WERI-Rb-1 (cell line): ENCODE measurements at regions not wholly inside any gene's neighbourhood (a gene's known extent, or its start where the extent isn't known, plus 50 kb on each side); places are given as distances from the start of the nearest gene placed in this dataset.

Experiments used
- DNase-seq: peaks from one replicate; pipeline ENCODE4 v3.0.0-alpha.2; 2020
- H3K27ac ChIP-seq: fragments of 250-450 bp; sonication (Bioruptor Pico); 2 replicates; pipeline ENCODE4 v1.5.1; 2020; ENCODE audit warnings: mild to moderate bottlenecking, moderate library complexity
- H3K27me3 ChIP-seq: fragments of 250-450 bp; sonication (Bioruptor Pico); 2 replicates; pipeline ENCODE4 v1.5.1; 2021; ENCODE audit warnings: mild to moderate bottlenecking, low read depth, moderate library complexity; ENCODE audit not compliant: insufficient read depth, severe bottlenecking
- H3K36me3 ChIP-seq: fragments of 250-450 bp; sonication (Bioruptor Pico); 2 replicates; pipeline ENCODE4 v1.5.1; 2020; ENCODE audit warnings: mild to moderate bottlenecking, moderate library complexity
- H3K4me3 ChIP-seq: 2 replicates; pipeline ENCODE4 v1.5.1; 2011; ENCODE audit warnings: low read depth, mild to moderate bottlenecking, control low read depth, low read length
- H3K9me3 ChIP-seq: fragments of 250-450 bp; sonication (Bioruptor Pico); 2 replicates; pipeline ENCODE4 v1.5.1; 2021; ENCODE audit warnings: mild to moderate bottlenecking, moderate library complexity; ENCODE audit not compliant: severe bottlenecking
- CTCF ChIP-seq: IDR thresholded peaks from 2 replicates; pipeline ENCODE4 v1.5.1; 2011; ENCODE audit warnings: low read depth, mild to moderate bottlenecking, control low read depth, inconsistent platforms, low read length

GRCh38 chr4:59195839-59196238 lies 2004.3 kb upstream of the ADGRL3 start:
- Histone ChIP-seq H3K27ac (no peak overlapping the region), H3K9me3 (no peaks in the 10 kb centered on the region), H3K4me3 (no peak overlapping the region), H3K27me3 (no peaks in the 10 kb centered on the region), H3K36me3 (no peaks in the 10 kb centered on the region)
- no peak for DNase-seq
- no peak for TF ChIP-seq CTCF

- Histone ChIP-seq H3K27ac (no peak overlapping the region), H3K27me3 (no peaks in the 10 kb centered on the region), H3K36me3 (no peaks in the 10 kb centered on the region), H3K4me3 (no peak overlapping the region), H3K9me3 (no peaks in the 10 kb centered on the region)
- no peak for TF ChIP-seq CTCF
- no peak for DNase-seq
These were observed 1999.1 kb upstream of the ADGRL3 start for GRCh38 chr4:59200992-59201391.

GRCh38 chr4:59217910-59218631 lies 1982.1 kb upstream of the ADGRL3 start:
- Histone ChIP-seq H3K9me3 (no peaks in the 10 kb centered on the region), H3K4me3 (no peak overlapping the region), H3K36me3 (no peaks in the 10 kb centered on the region), H3K27ac (no peak overlapping the region), H3K27me3 (no peaks in the 10 kb centered on the region)
- TF ChIP-seq CTCF: no peak
- no peak for DNase-seq

- H3K27ac ChIP-seq: no peak overlapping the region
- no peaks in the 10 kb centered on the region for H3K36me3 ChIP-seq
- H3K4me3 ChIP-seq: no peak overlapping the region
- H3K27me3 ChIP-seq: no peaks in the 10 kb centered on the region
- TF ChIP-seq CTCF: no peak
- no peak for DNase-seq
- H3K9me3 ChIP-seq: no peaks in the 10 kb centered on the region
These were observed 1977.9 kb upstream of the ADGRL3 start for GRCh38 chr4:59222221-59222620.

GRCh38 chr4:59223292-59223941 lies 1976.7 kb upstream of the ADGRL3 start:
- TF ChIP-seq CTCF: no peak
- H3K27ac ChIP-seq: no peak overlapping the region
- H3K9me3 ChIP-seq: no peaks in the 10 kb centered on the region
- no peaks in the 10 kb centered on the region for H3K36me3 ChIP-seq
- DNase-seq: no peak
- no peaks in the 10 kb centered on the region for H3K27me3 ChIP-seq
- H3K4me3 ChIP-seq: no peak overlapping the region
